GM23338 (cell line): ENCODE measurements at regions not wholly inside any gene's neighbourhood (a gene's known extent, or its start where the extent isn't known, plus 50 kb on each side); places are given as distances from the start of the nearest gene placed in this dataset.
A peak's percentile ranks its signal among the peaks of the same experiment; 100 is the strongest.

Experiments used
- ATAC-seq: fragments of 200-7000 bp; cut with Tn5 transposase; 3 replicates; pipeline ENCODE4 v1.9.1; 2020
- DNase-seq: peaks from one replicate; pipeline ENCODE4 v3.0.0-alpha.2; 2015; ENCODE audit warnings: low spot score
- H2AFZ ChIP-seq: fragments of 200-600 bp; sonication (generic); 2 replicates; pipeline ENCODE4 v1.8.0; 2016; ENCODE audit warnings: antibody characterized with exemption, mild to moderate bottlenecking, moderate library complexity
- H3F3A ChIP-seq: fragments of 200-600 bp; sonication (generic); replicated peaks from 2 replicates; pipeline ENCODE4 v1.8.0; 2017; ENCODE audit warnings: antibody characterized with exemption, mixed run types, low read depth
- H3K27ac ChIP-seq: fragments of 200-600 bp; sonication (generic); 2 replicates; pipeline ENCODE4 v1.6.1; 2016; ENCODE audit warnings: low read depth
- H3K27me3 ChIP-seq: fragments of 200-600 bp; sonication (generic); 2 replicates; pipeline ENCODE4 v1.8.0; 2016; ENCODE audit warnings: mild to moderate bottlenecking, mixed run types, moderate library complexity; ENCODE audit not compliant: insufficient read depth
- H3K36me3 ChIP-seq: fragments of 200-600 bp; sonication (generic); 2 replicates; pipeline ENCODE4 v1.8.0; 2016; ENCODE audit warnings: mild to moderate bottlenecking; ENCODE audit not compliant: insufficient read depth
- H3K4me1 ChIP-seq: fragments of 200-600 bp; sonication (generic); 2 replicates; pipeline ENCODE4 v1.8.0; 2016; ENCODE audit warnings: mild to moderate bottlenecking, moderate library complexity; ENCODE audit not compliant: insufficient read depth
- H3K4me2 ChIP-seq: fragments of 200-600 bp; sonication (generic); 2 replicates; pipeline ENCODE4 v1.7.1; 2017; ENCODE audit warnings: mixed run types
- H3K4me3 ChIP-seq: fragments of 200-600 bp; sonication (generic); 2 replicates; pipeline ENCODE4 v1.6.1; 2016; ENCODE audit warnings: mixed run types
- H3K79me2 ChIP-seq: fragments of 200-600 bp; sonication (generic); replicated peaks from 2 replicates; pipeline ENCODE4 v1.8.0; 2017; ENCODE audit warnings: mild to moderate bottlenecking; ENCODE audit not compliant: insufficient read depth
- H3K9me2 ChIP-seq: fragments of 200-600 bp; sonication (generic); 2 replicates; pipeline ENCODE4 v1.8.0; 2017; ENCODE audit not compliant: insufficient read depth
- H4K20me1 ChIP-seq: fragments of 200-600 bp; sonication (generic); replicated peaks from 2 replicates; pipeline ENCODE4 v1.8.0; 2017; ENCODE audit warnings: mild to moderate bottlenecking; ENCODE audit not compliant: insufficient read depth
- H3K27ac Mint-ChIP-seq: 2 replicates; pipeline ENCODE4 v1.8.0; 2020; ENCODE audit warnings: inconsistent platforms, mild to moderate bottlenecking, moderate library complexity, mixed read lengths
- H3K27me3 Mint-ChIP-seq: 3 replicates; pipeline ENCODE4 v1.8.0; 2022; ENCODE audit warnings: low read depth, mild to moderate bottlenecking, moderate library complexity, mixed read lengths, inconsistent platforms; ENCODE audit not compliant: insufficient read depth, poor library complexity
- H3K36me3 Mint-ChIP-seq: 3 replicates; pipeline ENCODE4 v1.8.0; 2021; ENCODE audit warnings: low read depth, mild to moderate bottlenecking, inconsistent platforms, moderate library complexity, mixed read lengths
- H3K4me1 Mint-ChIP-seq: 3 replicates; pipeline ENCODE4 v1.8.0; 2020; ENCODE audit warnings: mild to moderate bottlenecking, inconsistent platforms, mixed read lengths
- H3K4me3 Mint-ChIP-seq: 3 replicates; pipeline ENCODE4 v1.8.0; 2021; ENCODE audit warnings: moderate library complexity, mild to moderate bottlenecking, inconsistent platforms, mixed read lengths
- H3K9me3 Mint-ChIP-seq: 3 replicates; pipeline ENCODE4 v1.8.0; 2020; ENCODE audit warnings: moderate library complexity, mild to moderate bottlenecking, inconsistent platforms, mixed read lengths
- CREB1 ChIP-seq: fragments of 250-450 bp; sonication (Bioruptor Pico); IDR thresholded peaks from 2 replicates; pipeline ENCODE4 v1.5.0; 2020; ENCODE audit warnings: low read depth, mild to moderate bottlenecking, moderate library complexity
- ETS1 ChIP-seq: IDR thresholded peaks from 2 replicates; pipeline ENCODE4 v1.6.1; 2016; ENCODE audit warnings: antibody characterized with exemption
- EZH2 ChIP-seq: fragments of 200-600 bp; sonication (generic); IDR thresholded peaks from one replicate; pipeline ENCODE4 v1.8.0; 2017; ENCODE audit warnings: antibody characterized with exemption, mild to moderate bottlenecking, low read depth; ENCODE audit not compliant: unreplicated experiment
- EZH2phosphoT487 ChIP-seq: fragments of 200-600 bp; sonication (generic); IDR thresholded peaks from one replicate; pipeline ENCODE4 v1.8.1; 2018; ENCODE audit warnings: antibody characterized with exemption; ENCODE audit not compliant: unreplicated experiment
- JUNB ChIP-seq: IDR thresholded peaks from one replicate; pipeline ENCODE4 v1.6.1; 2016; ENCODE audit warnings: antibody characterized with exemption; ENCODE audit not compliant: unreplicated experiment
- NANOG ChIP-seq: IDR thresholded peaks from 2 replicates; pipeline ENCODE4 v1.6.1; 2016; ENCODE audit warnings: antibody characterized with exemption, borderline replicate concordance
- POLR2AphosphoS5 ChIP-seq: IDR thresholded peaks from 2 replicates; pipeline ENCODE4 v1.6.1; 2016; ENCODE audit warnings: antibody characterized with exemption, low read depth
- STAT1 ChIP-seq: IDR thresholded peaks from one replicate; pipeline ENCODE4 v1.6.1; 2016; ENCODE audit warnings: antibody characterized with exemption; ENCODE audit not compliant: unreplicated experiment
- ZNF114 ChIP-seq: fragments of 250-450 bp; sonication (Bioruptor Pico); IDR thresholded peaks from 2 replicates; pipeline ENCODE4 v1.5.0; 2020; ENCODE audit warnings: mild to moderate bottlenecking, moderate library complexity
- ZNF331 ChIP-seq: fragments of 250-450 bp; sonication (Bioruptor Pico); IDR thresholded peaks from 2 replicates; pipeline ENCODE4 v1.5.0; 2020; ENCODE audit warnings: low read depth, mild to moderate bottlenecking, moderate library complexity
- ZNF462 ChIP-seq: fragments of 250-450 bp; sonication (Bioruptor Pico); IDR thresholded peaks from 2 replicates; pipeline ENCODE4 v1.5.0; 2020; ENCODE audit warnings: mild to moderate bottlenecking, moderate library complexity
- TF ChIP-seq, protein P1 (sequence below), 2 experiments: fragments of 200-600 bp in 1 of 2; sonication (generic) in 1 of 2; conservative IDR thresholded peaks; 2 replicates each; pipeline versions ENCODE4 v1.5.1 to v1.6.1; 2016 to 2017; ENCODE audit warnings: antibody characterized with exemption in 2 of 2, low read depth in 2 of 2, mild to moderate bottlenecking in 2 of 2, moderate library complexity in 1 of 2

- ATAC-seq, result peak; percentile 70
- no peak for DNase-seq
- H3K27me3 Mint-ChIP-seq, result no peaks in the 10 kb centered on the region
Measured at GRCh38 chr3:102183623-102184022, 251.2 kb upstream of the ZPLD1 start.

More at GRCh38 chr3:102183623-102184022, 251.2 kb upstream of the ZPLD1 start:
- Histone ChIP-seq H3K27ac (no peak overlapping the region), H3K4me3 (no peak overlapping the region), H3K79me2 (no peaks in the 10 kb centered on the region), H3K4me1 (peaks cover 15% of the 10 kb centered on the region), H3F3A (no peaks in the 10 kb centered on the region), H3K4me2 (no peak overlapping the region; the same call in 1 of the 2 replicates), H3K27me3 (no peaks in the 10 kb centered on the region), H2AFZ (peak overlapping the region; percentile 84; the same call in 1 of the 2 replicates), H4K20me1 (no peaks in the 10 kb centered on the region), H3K9me2 (no peaks in the 10 kb centered on the region), H3K36me3 (no peaks in the 10 kb centered on the region)
- no peak overlapping the region for H3K4me3 Mint-ChIP-seq
- no peak for TF ChIP-seq POLR2AphosphoS5
- TF ChIP-seq, protein P1, sequence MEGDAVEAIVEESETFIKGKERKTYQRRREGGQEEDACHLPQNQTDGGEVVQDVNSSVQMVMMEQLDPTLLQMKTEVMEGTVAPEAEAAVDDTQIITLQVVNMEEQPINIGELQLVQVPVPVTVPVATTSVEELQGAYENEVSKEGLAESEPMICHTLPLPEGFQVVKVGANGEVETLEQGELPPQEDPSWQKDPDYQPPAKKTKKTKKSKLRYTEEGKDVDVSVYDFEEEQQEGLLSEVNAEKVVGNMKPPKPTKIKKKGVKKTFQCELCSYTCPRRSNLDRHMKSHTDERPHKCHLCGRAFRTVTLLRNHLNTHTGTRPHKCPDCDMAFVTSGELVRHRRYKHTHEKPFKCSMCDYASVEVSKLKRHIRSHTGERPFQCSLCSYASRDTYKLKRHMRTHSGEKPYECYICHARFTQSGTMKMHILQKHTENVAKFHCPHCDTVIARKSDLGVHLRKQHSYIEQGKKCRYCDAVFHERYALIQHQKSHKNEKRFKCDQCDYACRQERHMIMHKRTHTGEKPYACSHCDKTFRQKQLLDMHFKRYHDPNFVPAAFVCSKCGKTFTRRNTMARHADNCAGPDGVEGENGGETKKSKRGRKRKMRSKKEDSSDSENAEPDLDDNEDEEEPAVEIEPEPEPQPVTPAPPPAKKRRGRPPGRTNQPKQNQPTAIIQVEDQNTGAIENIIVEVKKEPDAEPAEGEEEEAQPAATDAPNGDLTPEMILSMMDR (conservative IDR thresholded peaks at IDR 0.05; ENCODE audit: low read depth in 2 of 2), result no peak
- TF ChIP-seq CREB1 (CRISPR knock-in tag), result no peak
- TF ChIP-seq EZH2phosphoT487, result no peak
- no peak for TF ChIP-seq NANOG
- TF ChIP-seq STAT1, result no peak
- TF ChIP-seq ZNF114 (CRISPR knock-in tag), result no peak
- TF ChIP-seq ETS1, result no peak
- TF ChIP-seq JUNB, result no peak
- no peak for TF ChIP-seq EZH2
- TF ChIP-seq ZNF331, result no peak
- no peak for TF ChIP-seq ZNF462 (CRISPR knock-in tag)
- no peaks in the 10 kb centered on the region for H3K36me3 Mint-ChIP-seq
- peaks cover 14% of the 10 kb centered on the region for H3K4me1 Mint-ChIP-seq
- H3K9me3 Mint-ChIP-seq, result no peaks in the 10 kb centered on the region
- H3K27ac Mint-ChIP-seq, result peak overlapping the region; percentile 5; the same call in 1 of the 2 replicates
